GM21515 (cell line): ENCODE measurements at regions not wholly inside any gene's neighbourhood (a gene's known extent, or its start where the extent isn't known, plus 50 kb on each side); places are given as distances from the start of the nearest gene placed in this dataset.
"Not testable (repeated sequence)": the region's sequence is repeated elsewhere in the genome, so short reads cannot be mapped to it uniquely, and the experiment has no call there.

ENCODE experiments used
- ATAC-seq: cut with Tn5 transposase; IDR thresholded peaks from one replicate; pipeline ENCODE4 v1.9.1; 2021; ENCODE audit not compliant: unreplicated experiment

DNA sequence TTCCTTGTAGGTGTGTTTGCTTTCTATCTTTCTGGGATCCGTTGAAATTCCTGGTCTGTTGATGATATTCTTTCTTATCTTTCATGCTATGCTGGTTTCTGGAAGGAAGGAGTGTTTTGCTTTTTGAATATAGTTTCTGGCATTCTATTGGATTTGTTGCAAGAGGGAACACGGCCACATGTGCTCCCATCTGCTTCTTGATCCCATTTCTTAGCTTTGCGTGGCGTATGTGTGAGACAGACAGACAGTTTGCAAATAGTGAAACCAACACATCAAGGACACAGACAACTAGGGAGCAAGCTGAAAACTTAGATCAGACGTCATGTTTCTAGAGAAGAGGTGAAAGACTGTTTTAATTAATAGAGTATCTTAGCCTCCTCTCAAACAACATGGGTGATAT lies 261.9 kb upstream of the PUDP start:
- no peak for ATAC-seq

DNA sequence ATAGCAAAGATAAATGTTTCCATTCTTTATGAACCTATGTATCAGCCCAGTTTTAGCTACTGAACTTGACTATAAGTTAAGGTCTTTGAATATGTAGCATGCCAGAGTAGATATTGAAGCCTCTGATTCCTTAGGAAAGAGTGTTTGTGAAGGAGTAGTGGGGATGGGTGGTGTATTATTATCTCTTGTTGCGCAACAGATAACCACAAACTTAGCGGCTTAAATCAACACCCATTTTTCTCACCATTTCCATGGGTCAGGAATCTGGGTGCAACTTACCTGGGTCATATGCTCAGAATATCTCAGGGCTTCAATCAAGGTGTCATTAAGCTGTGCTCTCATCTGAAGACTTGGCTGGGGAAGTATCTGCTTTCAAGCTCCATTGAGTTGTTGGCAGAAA lies 251.4 kb upstream of the PUDP start:
- no peak for ATAC-seq

DNA sequence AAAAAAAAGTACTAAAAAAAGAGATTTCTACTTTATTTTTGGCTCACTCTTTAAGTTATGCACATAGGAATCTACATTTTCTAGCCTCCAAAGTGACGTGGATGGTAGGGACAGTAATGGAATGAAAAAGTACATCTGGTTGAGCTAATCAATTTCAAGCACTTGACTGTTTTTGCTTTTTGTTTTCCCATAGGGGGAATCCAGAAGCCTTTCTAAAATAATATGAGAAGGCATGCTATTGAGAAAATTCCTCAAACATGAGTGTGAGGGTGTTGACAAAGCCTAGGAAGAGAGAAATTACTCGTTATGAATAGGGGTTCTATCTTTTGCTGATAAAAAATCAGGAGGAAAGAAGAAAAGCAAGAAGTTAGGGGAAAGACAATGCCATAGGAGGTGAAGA lies 242.5 kb upstream of the PUDP start:
- ATAC-seq = no peak

DNA sequence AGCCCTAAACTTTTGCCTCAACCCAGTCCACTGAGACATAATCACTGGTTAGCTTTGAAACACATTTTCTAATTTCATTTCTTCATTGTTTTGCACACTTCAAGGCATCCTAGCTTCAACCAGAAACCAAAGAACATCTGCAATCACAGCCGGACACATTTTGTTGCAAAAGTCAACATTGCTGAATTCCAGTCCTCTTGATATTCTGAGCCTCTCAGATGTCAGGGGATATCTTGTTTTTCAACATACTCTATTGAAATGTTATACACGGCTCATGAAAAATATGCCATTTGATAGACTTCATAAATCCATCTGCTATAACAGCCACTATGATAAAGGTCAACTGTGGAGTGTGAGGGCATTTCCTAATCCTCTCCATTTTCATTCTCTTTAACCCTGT lies 241.6 kb upstream of the PUDP start:
- ATAC-seq = no peak

DNA sequence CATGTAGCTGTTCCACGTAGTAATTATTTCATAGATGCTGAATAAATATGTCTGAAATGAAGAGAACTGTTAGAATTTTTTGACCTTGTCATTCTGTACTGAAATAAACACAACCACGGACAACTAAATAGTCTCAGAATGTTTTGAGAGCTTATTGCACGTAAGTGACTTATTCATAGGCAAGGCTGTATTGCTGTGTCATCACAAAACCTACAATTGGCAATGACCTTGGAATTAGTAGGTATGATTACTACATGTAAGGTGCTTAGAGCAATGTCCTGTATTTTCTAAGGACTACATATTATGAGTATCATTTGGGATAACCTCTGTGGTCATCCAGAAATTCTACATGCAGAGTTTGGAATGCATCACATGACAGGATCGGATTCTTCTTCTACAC lies 237.2 kb upstream of the PUDP start:
- ATAC-seq = no peak

DNA sequence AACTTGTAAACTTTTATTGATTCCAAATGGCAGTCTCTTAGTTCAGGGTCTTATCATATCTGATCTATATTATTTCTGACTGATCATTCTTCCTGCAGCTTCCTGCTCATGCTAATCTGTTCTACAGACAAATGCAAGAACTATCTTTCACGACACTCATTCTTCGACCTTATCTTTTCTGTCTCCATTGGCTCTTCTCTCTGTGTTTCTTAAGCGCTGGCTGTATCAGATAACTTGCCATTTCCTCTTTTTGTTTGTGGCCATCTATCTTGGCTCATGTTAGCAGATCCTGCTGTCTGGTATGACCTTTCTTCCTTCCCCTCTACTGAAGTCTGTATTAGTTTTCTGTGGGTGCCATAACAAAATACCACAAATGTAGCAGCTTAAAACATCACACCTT lies 230.5 kb upstream of the PUDP start:
- ATAC-seq = no peak

DNA sequence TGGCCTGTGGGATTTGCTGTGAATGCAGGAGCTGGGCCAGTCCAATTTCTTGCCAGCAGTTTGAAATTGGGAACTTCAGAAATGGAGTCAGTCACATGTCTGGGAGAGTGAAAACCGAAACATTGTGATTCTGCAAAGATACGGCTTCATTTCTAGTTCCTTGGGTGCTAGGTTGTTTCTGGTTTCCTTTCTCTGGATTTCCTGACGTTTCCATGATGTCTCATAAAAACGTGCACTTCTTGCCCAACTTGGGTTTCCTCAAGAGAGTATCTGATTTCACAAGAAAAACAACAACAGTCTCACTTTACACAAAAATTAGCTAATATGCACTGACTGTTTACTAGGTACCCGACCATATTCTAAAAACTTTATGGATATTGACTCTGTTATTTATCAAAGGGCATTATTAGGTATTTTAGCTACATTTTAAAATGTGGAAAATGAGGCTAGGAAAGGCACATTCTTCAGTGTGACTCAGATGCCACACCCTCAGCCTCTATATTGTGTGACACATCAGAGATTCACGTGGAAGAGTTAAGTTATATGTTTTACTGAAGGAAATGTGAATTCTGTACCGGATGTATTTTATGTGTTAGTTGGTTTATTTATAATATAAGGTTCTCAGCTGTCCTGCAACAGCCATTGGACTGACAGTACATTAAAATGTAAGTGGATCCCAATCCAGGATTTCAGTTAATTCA lies 225.0 kb upstream of the PUDP start:
- ATAC-seq = no peak

DNA sequence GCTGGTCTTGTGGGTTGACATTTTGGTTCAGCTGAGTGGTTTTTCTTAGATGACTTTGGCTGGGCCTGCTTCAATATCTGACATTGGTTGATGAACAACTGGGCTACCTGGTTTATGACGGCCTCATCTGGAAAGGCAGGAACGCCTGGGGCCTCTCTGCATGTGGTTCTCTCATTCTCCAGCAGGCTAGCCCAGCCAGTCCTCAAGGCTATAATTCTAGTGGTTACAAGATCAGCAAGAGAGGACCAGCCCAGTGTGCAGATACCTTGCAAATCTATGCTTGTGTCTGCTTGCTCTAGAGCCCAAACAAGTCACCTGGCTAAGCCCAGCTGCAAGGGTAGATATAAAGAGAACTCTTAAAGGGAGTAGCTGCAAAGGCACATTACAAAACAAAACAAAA lies 214.2 kb upstream of the PUDP start:
- no peak for ATAC-seq

DNA sequence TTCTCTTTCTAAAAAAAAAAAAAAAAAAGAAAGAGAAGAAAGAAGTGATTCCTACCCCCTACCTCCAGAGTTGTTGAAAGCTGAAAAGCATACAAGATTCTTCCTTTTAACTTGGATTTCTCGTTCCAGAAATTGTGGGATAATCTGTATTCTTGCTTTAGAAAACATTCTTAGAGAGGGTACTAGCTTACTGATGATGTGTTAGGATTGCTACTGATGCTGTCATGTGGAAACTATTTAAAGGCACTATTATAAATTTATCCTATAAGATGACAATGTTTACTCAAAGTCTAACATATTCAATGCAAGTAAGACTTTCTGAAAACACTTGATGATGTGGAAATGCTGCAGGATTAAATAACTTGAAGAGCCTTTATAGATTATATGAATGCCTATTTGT lies 204.0 kb upstream of the PUDP start:
- ATAC-seq = no peak

DNA sequence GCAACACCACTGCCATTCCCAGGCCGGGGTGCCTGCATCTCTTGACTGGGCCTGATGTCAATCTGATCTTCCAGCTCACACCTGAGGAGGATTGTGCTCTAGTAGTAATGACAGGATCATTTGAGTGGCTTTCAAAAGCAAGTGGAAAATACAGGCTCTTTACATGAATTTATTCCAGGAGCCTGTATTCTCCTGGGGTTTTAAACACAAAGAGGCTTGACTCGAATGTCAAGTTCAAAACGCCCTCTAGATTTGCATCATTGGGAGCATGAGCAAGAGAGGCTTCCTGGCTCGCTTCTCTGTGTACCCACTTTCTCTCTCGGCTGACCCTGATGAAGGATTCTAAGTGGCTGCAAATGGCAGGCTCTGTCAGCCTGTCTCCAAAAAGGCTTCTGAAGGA lies 199.5 kb upstream of the PUDP start:
- ATAC-seq = no peak

DNA sequence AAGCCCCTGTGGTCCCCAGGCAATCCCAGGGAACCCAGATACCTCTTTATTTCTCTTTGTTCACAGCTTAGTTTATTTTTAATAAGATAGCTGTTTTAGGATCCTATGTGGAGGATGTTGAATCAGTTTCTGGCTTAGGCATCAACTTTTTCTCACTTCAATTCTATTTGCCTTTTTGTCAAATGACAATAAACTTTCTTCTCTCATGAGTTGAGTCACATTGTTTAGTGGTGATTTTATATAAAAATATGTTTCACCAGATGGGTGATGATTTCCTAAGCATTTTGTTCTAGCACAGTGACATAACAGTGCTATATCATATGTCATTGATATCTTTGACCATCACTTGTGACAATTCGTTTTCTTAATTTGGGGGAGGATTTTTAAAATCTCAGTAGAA lies 198.1 kb upstream of the PUDP start:
- no peak for ATAC-seq

DNA sequence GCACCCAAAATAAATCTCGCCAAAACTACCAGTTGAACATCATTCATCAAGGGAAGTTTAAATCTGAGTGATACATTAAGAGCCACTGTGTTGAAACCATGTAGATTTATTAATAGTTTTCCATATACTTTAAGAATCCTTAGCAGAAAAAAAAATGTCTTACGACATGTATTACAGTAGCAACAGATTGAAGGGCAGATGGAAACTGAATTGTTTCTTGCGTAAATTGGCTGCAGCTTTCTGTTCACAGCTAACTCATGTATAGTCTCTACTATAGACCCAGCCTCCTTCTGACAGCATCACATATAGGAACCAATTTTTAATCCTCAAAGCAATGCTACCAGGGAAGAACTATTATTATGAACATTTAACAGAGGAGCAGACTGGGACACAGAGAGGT lies 195.2 kb upstream of the PUDP start:
- no peak for ATAC-seq

DNA sequence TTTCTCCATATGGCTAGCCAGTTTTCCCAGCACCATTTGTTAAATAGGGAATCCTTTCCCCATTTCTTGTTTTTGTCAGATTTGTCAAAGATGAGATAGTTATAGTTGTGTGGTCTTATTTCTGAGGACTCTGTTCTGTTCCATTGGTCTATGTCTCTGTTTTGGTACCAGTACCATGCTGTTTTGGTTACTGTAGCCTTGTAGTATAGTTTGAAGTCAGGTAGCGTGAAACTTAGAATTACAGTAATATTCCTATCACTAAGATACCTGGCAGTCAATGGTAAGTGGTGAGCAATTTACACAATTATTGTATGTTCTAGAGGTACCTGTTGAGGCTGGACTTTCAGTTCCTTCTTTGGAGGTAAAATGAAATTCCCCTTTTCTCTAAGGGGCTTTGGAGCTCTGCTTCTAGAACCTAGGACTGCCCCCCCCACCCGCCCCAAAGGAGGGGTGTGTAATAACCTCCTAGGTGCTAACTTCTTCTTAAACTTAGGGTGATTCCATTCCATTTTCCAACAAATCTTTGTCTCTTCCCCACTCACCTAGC lies 187.9 kb upstream of the PUDP start:
- not testable (repeated sequence) for ATAC-seq

DNA sequence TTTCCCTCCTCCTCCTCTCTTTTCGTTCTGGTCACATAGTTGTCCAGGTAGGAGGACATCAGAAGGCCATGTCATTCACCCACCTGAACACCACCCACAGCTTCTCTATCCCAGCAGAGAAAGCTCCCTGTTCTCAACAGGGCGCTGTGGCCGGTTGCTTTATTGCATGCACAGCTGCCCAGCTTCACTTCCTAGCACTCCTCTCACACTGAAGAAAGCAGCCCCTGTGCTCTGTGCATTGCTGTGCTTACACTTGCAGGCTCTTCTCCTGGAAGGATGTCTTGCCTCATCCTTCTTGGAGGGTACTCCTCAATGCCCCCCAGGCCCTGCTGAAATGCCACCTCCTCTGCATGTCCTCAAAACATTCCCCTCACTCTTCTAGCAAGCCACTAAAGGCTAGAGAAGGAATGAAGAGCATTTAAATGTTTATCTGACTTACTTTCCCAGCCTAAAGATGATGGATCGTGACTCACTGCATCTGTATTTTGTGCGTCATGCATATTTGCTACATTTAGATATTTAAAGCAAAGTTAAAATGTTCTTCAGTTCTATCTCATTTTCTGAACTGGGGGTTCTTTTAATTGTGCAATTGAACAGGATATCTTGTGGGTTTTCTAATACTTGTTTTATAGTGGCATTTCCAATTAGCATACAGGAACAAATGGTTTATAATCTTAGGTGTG lies 186.4 kb upstream of the PUDP start:
- ATAC-seq = no peak

DNA sequence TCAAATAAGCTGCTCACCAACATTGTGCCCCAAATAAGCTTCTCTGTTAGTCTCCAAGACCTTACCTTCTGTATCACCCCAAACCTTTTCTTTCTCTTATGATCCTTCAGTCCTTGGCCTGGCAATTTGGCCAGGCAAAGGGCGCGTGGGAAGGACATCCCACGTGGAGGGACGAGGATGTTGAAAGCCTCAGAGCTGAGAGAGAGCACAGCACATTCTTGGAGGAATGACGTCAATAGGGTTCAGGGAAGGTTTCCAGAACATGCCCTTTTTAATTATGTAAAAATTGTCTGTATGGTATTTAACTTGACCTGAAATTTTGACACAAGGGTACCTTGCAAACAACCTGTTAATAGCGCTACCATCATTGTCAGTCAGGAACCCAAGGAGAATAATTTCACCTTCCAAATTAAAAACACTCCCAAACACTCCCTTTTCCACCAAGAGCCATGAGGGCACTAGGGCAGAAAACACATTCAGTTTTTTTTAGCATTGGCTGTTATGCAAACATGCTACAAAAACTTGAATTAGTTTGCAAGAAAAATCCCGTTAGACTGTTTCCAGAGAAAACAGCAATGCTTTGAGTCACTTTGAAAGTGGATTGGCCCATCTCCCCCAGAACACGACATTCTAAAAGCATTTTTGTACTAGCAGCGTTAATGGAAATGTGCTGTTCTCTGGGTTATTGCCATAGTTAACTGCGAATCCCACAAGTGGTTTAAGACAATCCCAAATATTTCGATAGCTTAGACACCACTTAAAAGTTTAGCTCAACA lies 183.2 kb upstream of the PUDP start:
- no peak for ATAC-seq

DNA sequence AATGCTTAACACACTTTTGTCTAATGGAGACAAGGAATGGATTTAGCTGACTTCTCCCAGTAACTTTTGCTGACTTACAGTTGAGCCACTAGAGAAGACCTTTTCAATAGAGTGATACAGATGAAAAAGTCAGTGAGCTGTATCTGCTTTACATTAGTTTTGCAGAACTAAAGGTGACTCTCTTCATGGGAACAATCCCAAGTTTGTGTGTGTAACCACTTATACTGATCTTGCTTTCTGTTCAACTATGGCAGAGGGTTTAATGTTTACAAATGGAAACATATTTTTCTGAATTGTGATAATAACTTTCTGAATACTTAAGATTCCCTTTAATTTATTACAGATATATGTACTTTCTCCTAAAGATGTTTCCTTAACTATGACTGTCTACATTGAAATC lies 182.6 kb upstream of the PUDP start:
- no peak for ATAC-seq

DNA sequence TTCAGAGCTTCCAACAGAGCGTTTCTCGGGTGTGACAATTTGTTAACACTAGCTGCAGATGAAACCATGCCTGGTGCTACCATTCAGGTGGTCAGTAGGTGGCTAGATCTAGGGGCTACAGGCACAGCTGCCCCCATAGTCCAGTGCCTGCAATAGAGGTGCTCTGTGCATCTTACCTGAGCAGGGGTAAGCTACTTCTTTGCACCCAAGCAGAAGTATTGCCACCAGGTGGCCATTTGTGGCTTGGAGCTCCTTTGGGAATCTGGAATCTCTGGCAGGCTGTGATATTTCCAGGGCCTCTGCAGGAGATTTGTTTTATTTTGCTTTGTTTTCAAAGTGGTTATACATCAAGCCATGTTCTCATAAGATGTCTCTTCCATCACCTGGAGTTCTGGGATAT lies 170.7 kb upstream of the PUDP start:
- ATAC-seq = no peak

DNA sequence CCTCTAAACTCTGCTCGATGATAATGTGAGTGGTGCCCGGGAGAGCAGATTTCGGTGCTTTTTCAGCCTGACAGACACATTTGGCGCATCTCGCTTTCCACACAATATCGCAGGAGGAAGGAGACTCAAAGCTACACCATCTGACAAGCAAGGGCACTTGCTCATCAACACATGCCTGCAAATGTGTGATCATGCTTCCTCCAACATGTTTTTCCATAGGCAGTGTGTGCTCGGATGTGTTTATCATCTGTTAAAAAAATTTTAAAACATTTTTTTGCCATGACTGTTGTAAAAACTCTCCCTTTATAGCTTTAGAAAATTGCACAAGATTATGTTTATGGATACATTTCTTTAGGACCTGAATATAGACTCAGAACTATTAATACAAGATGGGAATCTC lies 170.3 kb upstream of the PUDP start:
- no peak for ATAC-seq

DNA sequence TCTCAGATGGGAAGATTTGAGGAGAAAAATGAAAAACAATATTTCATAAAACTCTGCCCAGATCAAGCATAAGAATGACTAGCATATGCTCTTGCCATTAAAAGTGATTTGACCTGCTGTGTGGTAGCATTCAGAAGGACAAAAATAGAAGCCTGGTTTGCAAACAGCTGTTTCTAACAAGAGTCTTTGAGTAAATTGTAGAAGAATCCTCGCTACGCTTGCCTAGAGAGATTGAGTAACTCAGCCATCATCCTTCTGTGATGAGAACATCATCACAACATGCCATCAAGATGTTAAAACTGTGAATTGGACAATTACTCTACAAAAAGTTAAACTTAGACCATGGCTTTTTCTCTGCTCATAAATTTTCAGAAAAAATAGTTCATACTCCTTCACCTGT lies 168.9 kb upstream of the PUDP start:
- no peak for ATAC-seq

DNA sequence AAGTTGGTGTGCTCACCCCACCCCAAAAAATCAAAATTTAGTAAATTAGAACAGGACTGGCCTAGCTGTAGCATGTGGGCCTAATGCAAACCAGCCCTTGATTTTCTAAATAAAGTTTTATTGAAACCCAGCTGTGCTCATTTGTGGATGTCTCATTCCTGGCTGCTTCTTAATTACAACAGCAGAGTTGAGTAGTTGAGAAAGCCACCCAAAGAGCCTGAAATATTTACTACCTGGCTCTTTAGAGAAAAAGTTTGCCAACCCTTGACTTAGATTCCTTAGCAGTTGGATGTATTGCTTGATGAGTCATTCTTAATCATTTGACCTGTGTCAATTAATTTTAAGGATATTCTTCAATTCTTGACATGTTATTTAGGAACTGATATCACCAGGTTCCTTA lies 168.3 kb upstream of the PUDP start:
- no peak for ATAC-seq

DNA sequence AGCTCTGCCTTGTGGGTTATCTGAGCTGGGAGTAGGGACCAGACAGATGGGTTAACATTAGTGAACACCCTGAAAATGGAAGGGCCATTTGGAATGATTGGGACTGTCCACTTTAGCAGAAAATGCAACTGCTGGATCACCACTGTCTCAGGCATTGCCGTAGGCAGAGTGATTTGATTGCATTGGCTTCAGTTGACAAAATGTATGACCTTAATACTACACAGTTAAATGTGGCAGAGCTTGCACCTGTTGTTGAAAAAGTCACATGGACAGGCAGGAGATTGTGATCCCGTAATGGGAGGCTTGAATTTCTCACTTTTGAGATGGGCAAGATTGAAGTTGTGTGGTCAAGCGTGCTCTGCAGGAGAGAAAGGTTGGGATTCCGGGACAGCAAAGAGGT lies 166.5 kb upstream of the PUDP start:
- ATAC-seq = no peak

DNA sequence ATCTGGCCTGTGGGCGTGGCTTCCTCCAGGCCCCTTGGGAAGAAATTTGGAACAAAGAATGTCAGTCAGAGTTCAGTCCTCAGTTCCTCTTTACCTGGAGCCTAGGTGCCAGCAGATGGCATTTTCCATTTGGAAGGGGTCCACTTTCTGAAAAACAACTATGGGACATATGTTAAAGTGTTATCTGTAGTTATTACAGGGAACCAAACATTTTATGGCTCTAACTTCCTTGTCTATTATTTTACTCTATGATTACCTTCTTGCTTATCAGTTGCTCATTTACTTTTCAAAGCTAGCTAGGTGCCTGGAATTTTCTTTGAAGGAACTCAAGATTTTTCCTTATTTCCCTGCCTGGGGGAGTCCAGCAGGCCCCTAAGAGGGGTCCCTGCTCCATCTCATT lies 159.8 kb upstream of the PUDP start:
- ATAC-seq = no peak
